Spleen (tissue), 11 donors: ENCODE measurements at regions not wholly inside any gene's neighbourhood (a gene's known extent, or its start where the extent isn't known, plus 50 kb on each side); places are given as distances from the start of the nearest gene placed in this dataset.

ENCODE experiments used
- DNase-seq: peaks from one replicate; pipeline ENCODE4 v3.0.0-alpha.2; 2020
- H3K27ac ChIP-seq, 8 donors: fragments of 200-600 bp; sonication (generic) in 7 of 8; 1 replicate in 4 of 8; 2 replicates in 4 of 8; pipeline versions ENCODE4 v1.5.0 to v1.8.0; 2016 to 2021; ENCODE audit warnings: inconsistent platforms in 4 of 8, mild to moderate bottlenecking in 4 of 8, moderate library complexity in 1 of 8
- H3K27me3 ChIP-seq, 7 donors: fragments of 200-600 bp; sonication (generic) in 6 of 7; replicated peaks in 1 of 7; 1 replicate in 4 of 7; 2 replicates in 3 of 7; pipeline versions ENCODE4 v1.5.0 to v1.8.0; 2016 to 2021; ENCODE audit warnings: inconsistent platforms in 3 of 7, mild to moderate bottlenecking in 1 of 7
- H3K36me3 ChIP-seq, 6 donors: fragments of 200-600 bp; sonication (generic) in 5 of 6; 1 replicate in 4 of 6; 2 replicates in 2 of 6; pipeline versions ENCODE4 v1.5.0 to v1.8.0; 2016 to 2021; ENCODE audit warnings: inconsistent platforms in 2 of 6
- H3K4me1 ChIP-seq, 6 donors: fragments of 200-600 bp; sonication (generic) in 5 of 6; 1 replicate in 3 of 6; 2 replicates in 3 of 6; pipeline versions ENCODE4 v1.5.0 to v1.8.0; 2016 to 2021; ENCODE audit warnings: inconsistent platforms in 3 of 6
- H3K4me3 ChIP-seq, 8 donors: fragments of 200-600 bp; sonication (generic) in 7 of 8; 1 replicate in 4 of 8; 2 replicates in 4 of 8; pipeline versions ENCODE4 v1.5.0 to v1.8.0; 2016 to 2021; ENCODE audit warnings: inconsistent platforms in 4 of 8, mild to moderate bottlenecking in 4 of 8, moderate library complexity in 2 of 8
- H3K9me3 ChIP-seq, 8 donors: fragments of 200-600 bp; sonication (generic) in 7 of 8; 1 replicate in 4 of 8; 2 replicates in 4 of 8; pipeline versions ENCODE4 v1.5.0 to v1.8.0; 2016 to 2021; ENCODE audit warnings: inconsistent platforms in 4 of 8
- CTCF ChIP-seq, 11 experiments: fragments of 200-600 bp in 7 of 11; fragments of 450-650 bp in 4 of 11; sonication (generic) in 4 of 11; IDR thresholded peaks in 8 of 11; conservative IDR thresholded peaks in 3 of 11; 1 replicate in 7 of 11; 2 replicates in 4 of 11; pipeline versions ENCODE4 v1.4.0 to v1.8.0; 2016 to 2021; ENCODE audit warnings: antibody characterized with exemption in 11 of 11, inconsistent platforms in 4 of 11, mild to moderate bottlenecking in 1 of 11
- POLR2A ChIP-seq, 3 donors: fragments of 450-650 bp; IDR thresholded peaks; one replicate each; pipeline ENCODE4 v1.5.1; 2017; ENCODE audit warnings: antibody characterized with exemption in 3 of 3, mild to moderate bottlenecking in 1 of 3
- POLR2AphosphoS5 ChIP-seq, 3 donors: sonication (generic); formaldehyde crosslinking; IDR thresholded peaks; one replicate each; pipeline ENCODE4 v1.5.1; 2017; ENCODE audit warnings: antibody characterized with exemption in 3 of 3
- WGBS, 5 donors: extraction: QIAGEN DNeasy Blood & Tissue Kit in 3 of 5; methylation state at CpG; one replicate each; pipeline versions ENCODE4 v1.1.5 to v1.1.7; 2013 to 2018; 5-methylcytosine and 5-hydroxymethylcytosine counted together
- intact Hi-C: fragments of 100-400 bp; cut with DNase I; formaldehyde crosslinking; loops from one replicate; pipeline ENCODE4 v1.15.0; 2023; ENCODE audit warnings: low total_unique reads
- donor health status: healthy with polysubstance abuse.
- donor health status: DM: no; HTN: no; CAD: no; lungs with moderate emphysema.
- donor health status: DM: no; HTN: no; CAD: no.
- donor health status: Bipolar disorder and iron deficiency.
- donor health status: healthy.
- donor health status: DM: no; HTN: no; CAD: no.
- donor health status: DM: yes; HTN: yes; CAD: no.

GRCh38 chr7:46551603-46552002, 630.5 kb upstream of the IGFBP3 start:
- H3K4me1 ChIP-seq, result no peaks in the 10 kb centered on the region
- no peak overlapping the region for H3K27ac ChIP-seq
- no peak for DNase-seq
- no peaks in the 10 kb centered on the region for H3K27me3 ChIP-seq
- TF ChIP-seq POLR2A (IDR thresholded peaks at IDR 0.05), result no peak
- TF ChIP-seq CTCF (IDR thresholded peaks at IDR 0.05 in 8 of 11, conservative IDR thresholded peaks at IDR 0.05 in 3 of 11), result no peak
- TF ChIP-seq POLR2AphosphoS5 (IDR thresholded peaks at IDR 0.05), result no peak
- H3K4me3 ChIP-seq, result no peak overlapping the region
- intact Hi-C loops, result no loop called here
- H3K36me3 ChIP-seq, result no peaks in the 10 kb centered on the region
- WGBS, 5 donors, result 61 to 86% (median 72%) methylated on average over 1 of the region's 1 CpG
- peaks cover 0 to 4% (median 0%) of the 10 kb centered on the region in 8 donors for H3K9me3 ChIP-seq

GRCh38 chr7:46550864-46551263, 629.8 kb upstream of the IGFBP3 start:
- Histone ChIP-seq H3K4me1 (no peaks in the 10 kb centered on the region), H3K9me3 (peaks cover 0 to 4% (median 0%) of the 10 kb centered on the region in 8 donors), H3K36me3 (no peaks in the 10 kb centered on the region), H3K27me3 (no peaks in the 10 kb centered on the region), H3K27ac (no peak overlapping the region), H3K4me3 (no peak overlapping the region)
- no peak for DNase-seq
- no peak for TF ChIP-seq POLR2AphosphoS5 (IDR thresholded peaks at IDR 0.05)
- no peak for TF ChIP-seq CTCF (IDR thresholded peaks at IDR 0.05 in 8 of 11, conservative IDR thresholded peaks at IDR 0.05 in 3 of 11)
- TF ChIP-seq POLR2A (IDR thresholded peaks at IDR 0.05), result no peak
- intact Hi-C loops, result no loop called here
- WGBS, 5 donors, result 86 to 90% (median 87%) methylated on average over 5 of the region's 5 CpGs

GRCh38 chr7:46549892-46550639, 629.0 kb upstream of the IGFBP3 start:
- no peak for DNase-seq
- WGBS, 5 donors, result 73 to 85% (median 77%) methylated on average over 3 of the region's 3 CpGs
- Histone ChIP-seq H3K4me3 (no peak overlapping the region), H3K36me3 (no peaks in the 10 kb centered on the region), H3K27me3 (no peaks in the 10 kb centered on the region), H3K27ac (no peak overlapping the region), H3K9me3 (peaks cover 0 to 4% (median 0%) of the 10 kb centered on the region in 8 donors), H3K4me1 (no peaks in the 10 kb centered on the region)
- intact Hi-C loops, result no loop called here
- TF ChIP-seq POLR2AphosphoS5 (IDR thresholded peaks at IDR 0.05) (no peak), POLR2A (IDR thresholded peaks at IDR 0.05) (no peak), CTCF (IDR thresholded peaks at IDR 0.05 in 8 of 11, conservative IDR thresholded peaks at IDR 0.05 in 3 of 11) (no peak)

GRCh38 chr7:46549347-46549746, 628.3 kb upstream of the IGFBP3 start:
- peaks cover 0 to 4% (median 0%) of the 10 kb centered on the region in 8 donors for H3K9me3 ChIP-seq
- DNase-seq, result no peak
- H3K4me1 ChIP-seq, result no peaks in the 10 kb centered on the region
- no peaks in the 10 kb centered on the region for H3K27me3 ChIP-seq
- WGBS, 5 donors, result 48 to 69% (median 64%) methylated on average over 1 of the region's 1 CpG
- H3K4me3 ChIP-seq, result no peak overlapping the region
- intact Hi-C loops, result no loop called here
- no peaks in the 10 kb centered on the region for H3K36me3 ChIP-seq
- no peak for TF ChIP-seq POLR2A (IDR thresholded peaks at IDR 0.05)
- TF ChIP-seq CTCF (IDR thresholded peaks at IDR 0.05 in 8 of 11, conservative IDR thresholded peaks at IDR 0.05 in 3 of 11), result no peak
- no peak for TF ChIP-seq POLR2AphosphoS5 (IDR thresholded peaks at IDR 0.05)
- no peak overlapping the region for H3K27ac ChIP-seq
